AG10803 (cell line): ENCODE measurements at regions not wholly inside any gene's neighbourhood (a gene's known extent, or its start where the extent isn't known, plus 50 kb on each side); places are given as distances from the start of the nearest gene placed in this dataset.

Experiments
- DNase-seq: peaks from one replicate; pipeline ENCODE4 v3.0.0; 2010; ENCODE audit warnings: low read depth
- H3K4me3 ChIP-seq: 2 replicates; pipeline ENCODE4 v1.5.1; 2011; ENCODE audit warnings: mild to moderate bottlenecking, low read length, control low read depth
- CTCF ChIP-seq: conservative IDR thresholded peaks from 2 replicates; pipeline ENCODE4 v1.5.1; 2011; ENCODE audit warnings: mild to moderate bottlenecking, low read length, control low read depth, inconsistent platforms

GRCh38 chr3:30486368-30486767 lies 120.0 kb upstream of the TGFBR2 start:
- TF ChIP-seq CTCF, result no peak

DNA sequence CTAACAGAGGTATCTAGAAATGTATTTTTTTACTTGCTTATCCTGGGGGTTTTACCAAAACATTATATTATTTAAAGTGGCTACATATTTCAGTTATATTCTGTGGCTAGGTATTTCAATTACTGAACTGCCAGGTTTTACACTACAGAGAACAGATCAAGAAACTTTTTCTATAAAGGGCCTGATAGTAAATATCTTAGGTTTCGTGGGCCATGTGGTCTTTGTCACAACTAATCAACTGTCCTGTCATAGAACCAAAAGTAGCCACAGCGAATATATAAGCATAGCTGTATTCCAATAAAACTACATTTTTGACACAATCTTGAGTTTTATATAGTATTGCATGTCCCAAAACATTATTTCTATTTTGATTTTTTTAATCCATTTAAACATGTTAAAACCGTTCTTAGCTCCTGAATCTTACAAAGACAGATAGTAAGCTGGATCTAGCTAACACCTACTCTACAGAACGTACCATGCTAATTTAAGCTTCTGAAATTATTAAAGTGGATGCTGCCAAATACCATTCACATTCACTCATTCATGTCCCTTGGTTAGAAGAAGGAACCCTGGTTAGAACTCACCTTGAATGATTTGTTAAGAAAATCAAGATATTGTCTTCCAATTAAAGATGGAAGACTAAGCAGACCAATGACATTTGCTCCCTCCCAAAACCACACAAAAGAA lies 118.2 kb upstream of the TGFBR2 start:
- no peak overlapping the region for H3K4me3 ChIP-seq
- no peak for TF ChIP-seq CTCF
- no peak for DNase-seq

More at GRCh38 chr3:30486368-30486767, 120.0 kb upstream of the TGFBR2 start:
- peak; percentile 38 for DNase-seq
- no peak overlapping the region for H3K4me3 ChIP-seq

DNA sequence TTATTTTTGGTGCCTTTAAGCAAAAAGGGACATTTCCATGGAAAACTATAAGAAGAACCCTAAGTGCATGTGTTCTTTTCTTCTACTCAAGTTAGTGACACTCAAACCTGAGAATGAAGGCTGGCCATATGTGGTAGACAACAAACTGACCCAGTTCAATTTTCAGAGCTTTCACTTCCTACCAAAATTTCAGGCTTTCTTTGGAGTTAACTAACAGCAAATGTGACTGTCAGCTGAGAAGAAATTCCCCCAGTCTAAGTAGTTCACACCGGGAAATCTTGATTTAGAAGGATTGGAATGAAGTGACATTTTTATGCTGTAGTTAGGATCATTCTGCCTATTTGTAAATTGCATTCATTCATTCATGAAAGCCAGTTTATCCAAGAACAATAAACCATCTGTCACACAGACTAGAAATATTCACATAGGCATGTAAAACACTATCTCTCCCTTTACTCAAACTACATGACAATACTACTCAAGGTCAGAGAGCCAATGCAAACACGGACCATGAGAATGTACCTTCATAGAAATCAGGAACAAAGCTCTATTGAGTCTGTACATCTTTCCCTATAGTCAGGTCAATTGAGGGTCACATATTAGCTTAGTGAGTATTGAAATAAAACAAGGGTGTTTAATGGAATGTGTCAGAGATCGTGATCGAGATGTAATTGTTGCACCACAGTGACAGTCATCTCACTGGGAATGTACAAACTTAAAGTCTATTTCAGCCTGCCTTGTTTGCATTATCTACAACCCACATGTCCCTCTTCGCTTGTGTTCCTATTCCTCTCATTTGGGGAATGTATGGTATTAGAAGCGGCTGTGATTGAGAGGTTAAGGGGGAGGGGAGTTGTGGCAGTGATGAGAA lies 113.8 kb upstream of the TGFBR2 start:
- TF ChIP-seq CTCF, result no peak
- no peak overlapping the region for H3K4me3 ChIP-seq
- DNase-seq, result peak; percentile 77

GRCh38 chr3:30493911-30494311 lies 112.5 kb upstream of the TGFBR2 start:
- no peak overlapping the region for H3K4me3 ChIP-seq
- peak; percentile 83 for DNase-seq
- TF ChIP-seq CTCF, result no peak

GRCh38 chr3:30495172-30496065 lies 111.0 kb upstream of the TGFBR2 start:
- no peak for TF ChIP-seq CTCF
- H3K4me3 ChIP-seq, result no peak overlapping the region; the same call in 1 of the 2 replicates
- DNase-seq, result peak; percentile 39

DNA sequence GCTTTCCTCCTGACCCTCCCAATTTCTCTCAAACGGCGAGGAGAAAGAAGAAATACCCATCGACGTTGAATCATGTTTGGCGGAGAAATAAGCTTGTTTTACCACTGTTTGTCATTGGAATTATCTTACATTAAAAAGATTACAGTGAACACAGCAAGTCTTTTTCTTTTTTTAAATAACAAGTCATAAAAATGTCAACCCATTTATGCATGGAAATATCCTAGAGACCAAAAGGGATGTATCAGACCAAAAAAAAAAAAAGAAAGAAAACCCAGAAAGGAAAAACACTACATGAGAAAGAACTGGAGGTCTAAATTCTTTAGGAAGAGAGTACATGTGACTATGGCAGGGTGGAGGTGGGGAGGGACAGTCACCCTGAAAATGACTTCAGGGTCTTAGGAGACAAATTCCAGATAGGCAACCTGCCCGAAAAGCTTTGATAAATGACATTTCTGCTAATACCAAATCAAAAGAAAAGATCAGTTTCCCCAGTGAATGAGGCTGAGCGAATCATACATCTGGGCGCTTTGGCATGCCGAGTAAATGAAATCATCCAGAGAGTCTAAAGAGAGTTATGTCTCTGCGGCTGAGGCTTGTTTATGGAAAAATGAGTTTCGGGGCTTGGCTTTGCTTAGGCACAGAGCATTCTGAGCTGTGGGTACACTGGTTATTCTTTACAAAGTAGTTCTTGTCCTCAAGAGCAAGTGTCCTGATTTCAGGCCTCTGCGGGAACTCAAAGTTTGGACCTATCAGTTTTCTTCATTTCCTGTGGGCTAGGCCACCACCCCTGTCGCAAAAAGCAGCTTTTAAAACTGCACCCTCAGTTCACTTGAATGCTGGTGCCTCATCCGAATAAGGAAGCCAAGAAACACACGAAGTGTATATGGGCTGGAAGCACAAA lies 110.1 kb upstream of the TGFBR2 start:
- H3K4me3 ChIP-seq, result no peak overlapping the region; the same call in 1 of the 2 replicates
- TF ChIP-seq CTCF, result no peak
- peak; percentile 79 for DNase-seq
